Erythroblast (primary cell): ENCODE measurements at regions not wholly inside any gene's neighbourhood (a gene's known extent, or its start where the extent isn't known, plus 50 kb on each side); places are given as distances from the start of the nearest gene placed in this dataset.
"Not testable (repeated sequence)": the region's sequence is repeated elsewhere in the genome, so short reads cannot be mapped to it uniquely, and the experiment has no call there.

Source experiments
- DNase-seq, 2 experiments: peaks; one replicate each; lab custom pipeline; 2025; lab: John Stamatoyannopoulos, UW
- GATA1 ChIP-seq: IDR thresholded peaks from 2 replicates; pipeline ENCODE4 v1.6.1; 2011; ENCODE audit warnings: low read depth, mild to moderate bottlenecking, control low read depth, low read length, moderate library complexity
- POLR2A ChIP-seq: IDR thresholded peaks from 2 replicates; pipeline ENCODE4 v1.6.1; 2011; ENCODE audit warnings: mild to moderate bottlenecking, low read length

DNA sequence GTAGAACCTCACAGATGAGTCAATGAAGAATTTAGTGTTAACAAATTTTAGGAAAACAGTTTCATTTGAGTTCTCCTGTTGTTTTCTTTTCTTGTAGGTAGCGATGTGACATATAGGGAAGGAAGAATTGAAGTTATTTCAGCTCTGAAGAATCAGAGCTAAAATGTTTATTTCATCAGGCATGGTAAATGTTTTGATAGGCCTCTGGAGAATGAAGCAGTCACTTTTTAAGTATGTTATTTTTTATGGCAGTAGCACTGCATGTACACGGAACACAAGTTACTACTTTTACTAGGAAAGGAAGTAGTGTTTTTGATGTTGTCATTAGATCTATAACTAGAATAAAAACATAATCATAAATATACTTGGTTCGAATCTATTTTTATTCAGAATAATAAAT is 1357.3 kb upstream of the CITED2 start:
- no peak for DNase-seq
- TF ChIP-seq GATA1 (no peak), POLR2A (no peak)

DNA sequence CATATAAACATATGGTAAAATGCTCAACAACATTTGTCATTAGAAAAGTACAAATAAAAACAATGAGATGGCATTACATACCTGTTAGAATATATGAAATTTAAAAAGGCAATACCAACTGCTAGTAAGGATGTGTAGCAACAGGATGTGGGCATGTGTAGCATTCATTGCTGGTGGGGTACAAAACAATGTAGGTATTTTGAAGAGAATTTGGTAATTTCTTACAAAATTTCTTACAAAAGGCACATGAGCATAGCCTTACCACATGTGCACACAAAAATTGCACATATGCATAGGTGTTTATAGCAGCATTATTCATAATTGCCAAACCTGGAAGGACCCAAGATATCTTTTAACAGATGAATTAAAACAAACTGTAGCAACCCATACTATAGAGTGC is 1355.1 kb upstream of the CITED2 start:
- TF ChIP-seq POLR2A: no peak
- TF ChIP-seq GATA1: no peak
- no peak for DNase-seq

GRCh38 chr6:140718021-140718420 is 1343.6 kb upstream of the CITED2 start:
- DNase-seq: no peak
- no peak for TF ChIP-seq POLR2A
- no peak for TF ChIP-seq GATA1

GRCh38 chr6:140713495-140713894 is 1339.0 kb upstream of the CITED2 start:
- no peak for TF ChIP-seq POLR2A
- TF ChIP-seq GATA1: no peak
- DNase-seq: peak in 1 of 2 experiments; percentile 3

GRCh38 chr6:140711019-140711613 is 1336.7 kb upstream of the CITED2 start:
- DNase-seq: no peak

GRCh38 chr6:140708441-140708840 is 1334.0 kb upstream of the CITED2 start:
- no peak for DNase-seq
- TF ChIP-seq GATA1: no peak
- TF ChIP-seq POLR2A: no peak

More at GRCh38 chr6:140711019-140711613, 1336.7 kb upstream of the CITED2 start:
- no peak for TF ChIP-seq POLR2A
- TF ChIP-seq GATA1: no peak

- DNase-seq: not testable (repeated sequence)
These were observed 1329.6 kb upstream of the CITED2 start for GRCh38 chr6:140704008-140704407.

DNA sequence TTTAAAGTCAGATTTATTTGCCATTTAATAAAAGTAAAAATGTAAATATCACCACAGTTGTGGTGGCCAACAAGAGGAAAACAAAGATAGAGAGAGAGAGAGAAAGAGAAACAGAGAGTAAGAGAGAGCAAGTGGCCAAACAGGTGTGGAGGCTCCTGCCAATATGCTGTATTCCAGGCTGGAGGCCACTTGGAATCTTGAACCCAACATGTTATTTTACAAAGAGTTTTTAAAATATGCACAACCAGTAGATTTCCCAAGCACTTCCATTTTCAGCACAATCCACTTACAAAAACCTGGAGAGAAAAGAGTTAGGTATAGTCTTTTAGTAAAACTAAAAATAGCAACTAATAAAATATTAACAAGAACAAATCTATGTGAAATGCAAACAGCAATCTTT is 1323.1 kb upstream of the CITED2 start:
- no peak for DNase-seq
- TF ChIP-seq GATA1 (no peak), POLR2A (no peak)

GRCh38 chr6:140684776-140685550 is 1310.5 kb upstream of the CITED2 start:
- no peak for DNase-seq

GRCh38 chr6:140677781-140678528 is 1303.5 kb upstream of the CITED2 start:
- DNase-seq: no peak
- TF ChIP-seq GATA1 (no peak), POLR2A (no peak)

More at GRCh38 chr6:140684776-140685550, 1310.5 kb upstream of the CITED2 start:
- no peak for TF ChIP-seq GATA1

GRCh38 chr6:140671926-140672325 is 1297.5 kb upstream of the CITED2 start:
- no peak for DNase-seq
- TF ChIP-seq POLR2A: no peak
- TF ChIP-seq GATA1: no peak

DNA sequence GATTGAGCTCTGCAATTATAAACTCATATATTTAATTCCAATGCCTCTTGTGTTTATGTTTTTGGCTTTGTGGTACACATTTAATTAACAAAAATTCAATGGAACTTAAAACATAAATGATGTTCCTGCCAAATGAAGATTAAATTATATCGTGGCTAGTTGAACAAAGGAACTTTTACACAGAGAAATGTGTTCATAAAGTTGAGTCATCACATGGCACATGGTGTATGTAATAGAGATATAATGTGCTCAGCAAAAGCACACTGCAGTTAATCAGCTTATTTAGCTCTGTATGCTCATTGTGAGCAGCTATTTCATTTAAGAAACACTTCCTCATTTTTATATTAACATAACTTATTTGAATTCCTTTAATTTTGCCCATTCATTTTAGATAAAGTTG is 1295.6 kb upstream of the CITED2 start:
- TF ChIP-seq POLR2A (no peak), GATA1 (no peak)
- DNase-seq: no peak

DNA sequence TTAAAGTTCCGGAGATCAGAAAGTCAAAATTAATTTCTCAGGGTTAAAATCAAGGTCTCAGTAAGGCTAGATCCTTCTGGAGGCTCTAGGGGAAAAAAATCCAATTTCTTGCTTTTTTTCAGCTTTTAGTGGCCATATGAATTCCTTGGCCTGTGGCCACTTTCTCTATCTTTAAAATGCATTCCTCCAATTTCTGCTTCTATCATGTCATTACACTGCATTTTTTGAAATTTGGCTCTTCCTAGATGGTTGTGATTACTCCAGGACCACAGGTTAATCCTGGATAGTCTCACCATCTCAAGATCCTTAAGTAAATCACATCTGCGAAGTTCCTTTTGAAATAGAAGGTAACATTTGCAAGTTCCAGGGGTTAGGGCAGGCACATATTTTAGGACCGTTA is 1294.9 kb upstream of the CITED2 start:
- DNase-seq: no peak
- no peak for TF ChIP-seq POLR2A
- TF ChIP-seq GATA1: no peak

GRCh38 chr6:140663772-140664171 is 1289.3 kb upstream of the CITED2 start:
- TF ChIP-seq GATA1 (no peak), POLR2A (no peak)
- no peak for DNase-seq
